DMS153 treated with DMSO at 0.1 percent for 48 hours (cell line): ENCODE measurements at regions not wholly inside any gene's neighbourhood (a gene's known extent, or its start where the extent isn't known, plus 50 kb on each side); places are given as distances from the start of the nearest gene placed in this dataset.

Experiments used
- DNase-seq: peaks from one replicate; lab custom pipeline; 2025; ENCODE audit not compliant: unreplicated experiment; lab: John Stamatoyannopoulos, UW

GRCh38 chr5:1707467-1707866, 92.2 kb downstream of the MRPL36 start:
- no peak for DNase-seq

- DNase-seq, result no peak
These were observed 93.2 kb downstream of the MRPL36 start for GRCh38 chr5:1706428-1706827.

GRCh38 chr5:1706021-1706420, 93.6 kb downstream of the MRPL36 start:
- no peak for DNase-seq

GRCh38 chr5:1704676-1705075, 95.0 kb downstream of the MRPL36 start:
- DNase-seq, result no peak

- DNase-seq, result no peak
These were observed 95.4 kb downstream of the MRPL36 start for GRCh38 chr5:1704266-1704665.

- DNase-seq, result no peak
These were observed 96.1 kb downstream of the MRPL36 start for GRCh38 chr5:1703352-1704050.

- DNase-seq, result no peak
These were observed 97.3 kb downstream of the MRPL36 start for GRCh38 chr5:1702318-1702717.

- no peak for DNase-seq
These were observed 97.8 kb downstream of the MRPL36 start for GRCh38 chr5:1701884-1702283.

GRCh38 chr5:1701216-1701864, 98.3 kb downstream of the MRPL36 start:
- DNase-seq, result no peak

- no peak for DNase-seq
These were observed 100.2 kb downstream of the MRPL36 start for GRCh38 chr5:1699394-1699793.

- DNase-seq, result no peak
These were observed 100.9 kb downstream of the MRPL36 start for GRCh38 chr5:1698589-1699316.

GRCh38 chr5:1692381-1692780, 107.3 kb downstream of the MRPL36 start:
- no peak for DNase-seq

- DNase-seq, result no peak
These were observed 112.2 kb downstream of the MRPL36 start for GRCh38 chr5:1687301-1687970.

GRCh38 chr5:1686016-1686802, 113.4 kb downstream of the MRPL36 start:
- no peak for DNase-seq

GRCh38 chr5:1685066-1685465, 114.6 kb downstream of the MRPL36 start:
- DNase-seq, result no peak

GRCh38 chr5:1681955-1682354, 117.7 kb downstream of the MRPL36 start:
- no peak for DNase-seq

GRCh38 chr5:1673042-1673677, 126.5 kb downstream of the MRPL36 start:
- no peak for DNase-seq

GRCh38 chr5:1672396-1672795, 127.2 kb downstream of the MRPL36 start:
- no peak for DNase-seq

- no peak for DNase-seq
These were observed 128.3 kb downstream of the MRPL36 start for GRCh38 chr5:1671351-1671750.

- DNase-seq, result no peak
These were observed 129.3 kb downstream of the MRPL36 start for GRCh38 chr5:1670351-1670750.
